Breast epithelium (tissue), 4 donors: ENCODE measurements at regions not wholly inside any gene's neighbourhood (a gene's known extent, or its start where the extent isn't known, plus 50 kb on each side); places are given as distances from the start of the nearest gene placed in this dataset.

Experiments
- DNase-seq, 2 donors: peaks; one replicate each; pipeline ENCODE4 v3.0.0-alpha.2; 2019; ENCODE audit warnings: low spot score in 2 of 2
- H3K27ac ChIP-seq, 2 donors: fragments of 200-600 bp; sonication (generic) in 1 of 2; one replicate each; pipeline ENCODE4 v1.5.1; 2016 to 2019; ENCODE audit warnings: mild to moderate bottlenecking in 1 of 2
- H3K27me3 ChIP-seq, 2 donors: fragments of 200-600 bp; sonication (generic) in 1 of 2; one replicate each; pipeline versions ENCODE4 v1.5.1 to v1.6.0; 2017 to 2019; ENCODE audit warnings: control low read depth in 1 of 2, mild to moderate bottlenecking in 1 of 2
- H3K36me3 ChIP-seq: fragments of 200-600 bp; one replicate; pipeline ENCODE4 v1.5.1; 2019
- H3K4me1 ChIP-seq, 2 donors: fragments of 200-600 bp; sonication (generic); one replicate each; pipeline ENCODE4 v1.5.1; 2016 to 2019; ENCODE audit warnings: control low read depth in 1 of 2
- H3K4me3 ChIP-seq, 3 donors: fragments of 200-600 bp; sonication (generic); 1 replicate in 2 of 3; 2 replicates in 1 of 3; pipeline ENCODE4 v1.5.1; 2016 to 2019; ENCODE audit warnings: mild to moderate bottlenecking in 3 of 3, moderate library complexity in 2 of 3
- H3K9me3 ChIP-seq, 2 donors: fragments of 200-600 bp; sonication (generic) in 1 of 2; one replicate each; pipeline ENCODE4 v1.5.1; 2016 to 2019; ENCODE audit warnings: control low read depth in 1 of 2
- POLR2A ChIP-seq: fragments of 450-650 bp; IDR thresholded peaks from one replicate; pipeline ENCODE4 v1.6.1; 2016; ENCODE audit warnings: antibody characterized with exemption, mild to moderate bottlenecking, moderate library complexity
- POLR2AphosphoS5 ChIP-seq, 3 donors: sonication (generic); formaldehyde crosslinking; IDR thresholded peaks; one replicate each; pipeline ENCODE4 v1.6.1; 2017; ENCODE audit warnings: antibody characterized with exemption in 3 of 3
- intact Hi-C: fragments of 100-400 bp; cut with DNase I; formaldehyde crosslinking; loops from one replicate; pipeline ENCODE4 v1.15.1; 2023; ENCODE audit warnings: low total_unique reads
- TF ChIP-seq, protein P1 (sequence below), 3 donors: fragments of 450-650 bp; IDR thresholded peaks; one replicate each; pipeline ENCODE4 v1.5.1; 2016 to 2017; ENCODE audit warnings: antibody characterized with exemption in 3 of 3, mild to moderate bottlenecking in 3 of 3, moderate library complexity in 3 of 3

DNA sequence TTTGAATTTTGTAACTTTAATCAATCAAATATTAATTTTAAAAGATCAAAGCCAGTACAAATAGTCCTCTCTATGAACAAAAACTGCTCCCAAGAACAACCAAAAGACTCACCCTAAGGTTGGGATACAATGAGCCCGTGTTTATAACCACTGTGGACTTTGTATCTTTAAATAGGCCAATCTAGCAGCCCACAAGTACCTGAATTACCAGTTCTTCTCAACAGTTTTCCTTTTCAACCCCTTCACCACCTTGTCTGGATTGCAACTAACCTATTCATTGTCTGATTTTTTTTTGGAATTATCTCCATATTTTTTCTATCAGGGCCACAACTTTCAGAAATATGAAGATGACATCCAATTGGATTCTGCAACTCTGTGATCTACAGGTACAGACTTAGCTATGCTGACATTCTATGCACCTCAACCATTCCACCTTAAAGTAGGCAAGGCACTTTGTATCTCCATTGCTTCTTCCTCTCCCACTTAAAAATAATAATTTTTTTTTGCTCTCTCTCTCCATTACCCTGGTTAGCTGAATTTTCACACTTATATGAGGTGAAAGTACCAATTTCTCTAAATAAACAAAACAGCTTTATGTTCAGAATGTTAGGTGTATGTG, 81.9 kb upstream of the MAPRE2 start:
- no peaks in the 10 kb centered on the region for H3K4me1 ChIP-seq
- H3K4me3 ChIP-seq: no peak overlapping the region
- H3K9me3 ChIP-seq: no peaks in the 10 kb centered on the region
- DNase-seq: no peak
- TF ChIP-seq, protein P1, sequence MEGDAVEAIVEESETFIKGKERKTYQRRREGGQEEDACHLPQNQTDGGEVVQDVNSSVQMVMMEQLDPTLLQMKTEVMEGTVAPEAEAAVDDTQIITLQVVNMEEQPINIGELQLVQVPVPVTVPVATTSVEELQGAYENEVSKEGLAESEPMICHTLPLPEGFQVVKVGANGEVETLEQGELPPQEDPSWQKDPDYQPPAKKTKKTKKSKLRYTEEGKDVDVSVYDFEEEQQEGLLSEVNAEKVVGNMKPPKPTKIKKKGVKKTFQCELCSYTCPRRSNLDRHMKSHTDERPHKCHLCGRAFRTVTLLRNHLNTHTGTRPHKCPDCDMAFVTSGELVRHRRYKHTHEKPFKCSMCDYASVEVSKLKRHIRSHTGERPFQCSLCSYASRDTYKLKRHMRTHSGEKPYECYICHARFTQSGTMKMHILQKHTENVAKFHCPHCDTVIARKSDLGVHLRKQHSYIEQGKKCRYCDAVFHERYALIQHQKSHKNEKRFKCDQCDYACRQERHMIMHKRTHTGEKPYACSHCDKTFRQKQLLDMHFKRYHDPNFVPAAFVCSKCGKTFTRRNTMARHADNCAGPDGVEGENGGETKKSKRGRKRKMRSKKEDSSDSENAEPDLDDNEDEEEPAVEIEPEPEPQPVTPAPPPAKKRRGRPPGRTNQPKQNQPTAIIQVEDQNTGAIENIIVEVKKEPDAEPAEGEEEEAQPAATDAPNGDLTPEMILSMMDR (IDR thresholded peaks at IDR 0.05): no peak
- no peak for TF ChIP-seq POLR2A
- no peak for TF ChIP-seq POLR2AphosphoS5 (IDR thresholded peaks at IDR 0.05)
- H3K36me3 ChIP-seq: no peaks in the 10 kb centered on the region
- H3K27me3 ChIP-seq: no peaks in the 10 kb centered on the region
- no peak overlapping the region for H3K27ac ChIP-seq
- intact Hi-C loops: no loop called here

DNA sequence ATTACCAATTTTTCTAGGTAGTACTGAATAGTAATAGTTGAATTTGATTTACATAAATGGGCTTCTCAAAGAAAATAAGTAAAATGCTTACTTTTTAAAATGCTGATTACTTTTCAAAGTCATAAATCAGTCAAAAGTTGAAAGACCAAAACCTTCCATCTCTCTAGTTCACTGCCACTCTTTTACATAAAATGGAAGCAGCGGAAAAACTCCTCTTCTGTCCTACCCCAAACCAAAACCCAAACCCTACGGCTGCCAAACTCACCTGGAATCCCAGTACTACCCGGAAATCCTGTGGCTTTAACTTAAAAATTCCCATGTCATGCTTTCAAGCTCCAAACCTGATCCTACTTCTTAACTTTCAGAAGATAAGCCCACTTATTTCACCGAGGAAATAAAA, 81.2 kb upstream of the MAPRE2 start:
- no peak overlapping the region for H3K4me3 ChIP-seq
- H3K36me3 ChIP-seq: no peaks in the 10 kb centered on the region
- no peaks in the 10 kb centered on the region for H3K27me3 ChIP-seq
- no peak for DNase-seq
- TF ChIP-seq, protein P1 (IDR thresholded peaks at IDR 0.05): no peak
- TF ChIP-seq POLR2A (no peak), POLR2AphosphoS5 (IDR thresholded peaks at IDR 0.05) (no peak)
- H3K9me3 ChIP-seq: no peaks in the 10 kb centered on the region
- intact Hi-C loops: no loop called here
- H3K27ac ChIP-seq: no peak overlapping the region
- no peaks in the 10 kb centered on the region for H3K4me1 ChIP-seq

DNA sequence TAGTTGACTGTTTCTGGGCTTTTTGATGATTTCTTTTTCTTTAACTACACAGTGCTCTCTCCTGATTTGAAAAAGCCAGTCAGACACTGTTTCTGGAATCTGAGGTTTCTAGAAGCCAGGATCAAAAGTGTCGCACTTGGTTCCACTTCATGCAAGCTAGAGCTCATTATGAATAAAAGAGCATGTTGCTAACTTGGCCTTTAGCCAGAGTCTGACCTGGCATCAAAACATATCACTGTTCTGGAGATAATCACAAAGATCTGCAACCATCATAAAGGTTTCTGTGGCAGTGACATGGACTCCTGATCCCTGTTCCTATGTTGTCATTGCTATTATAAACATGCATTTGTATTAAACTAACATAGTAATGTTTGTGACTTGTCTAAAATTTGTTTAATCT, 76.1 kb upstream of the MAPRE2 start:
- Histone ChIP-seq H3K27ac (no peak overlapping the region), H3K4me1 (no peaks in the 10 kb centered on the region), H3K36me3 (no peaks in the 10 kb centered on the region), H3K4me3 (no peak overlapping the region), H3K27me3 (no peaks in the 10 kb centered on the region), H3K9me3 (no peaks in the 10 kb centered on the region)
- TF ChIP-seq POLR2A (no peak), POLR2AphosphoS5 (IDR thresholded peaks at IDR 0.05) (no peak)
- TF ChIP-seq, protein P1 (IDR thresholded peaks at IDR 0.05): no peak
- no peak for DNase-seq
- intact Hi-C loops: no loop called here

DNA sequence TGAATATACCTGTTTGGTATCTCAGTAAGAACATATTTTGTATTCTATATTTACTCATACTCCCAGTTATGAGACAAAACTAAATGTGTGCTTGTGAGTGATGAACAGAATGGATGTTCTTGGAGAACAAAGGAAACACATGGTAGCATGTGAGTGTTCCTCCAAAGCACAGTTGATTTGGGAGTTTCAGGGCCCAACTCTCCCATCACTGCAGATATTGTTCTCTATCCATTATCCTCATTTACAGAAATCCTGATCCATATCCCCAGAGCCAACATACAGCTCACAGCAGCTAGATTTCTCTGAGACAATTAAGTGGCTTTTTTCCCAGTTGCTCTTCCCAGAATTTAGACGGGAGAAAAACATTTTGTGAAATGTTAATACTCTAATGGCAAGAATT, 75.6 kb upstream of the MAPRE2 start:
- H3K4me3 ChIP-seq: no peak overlapping the region
- no peak overlapping the region for H3K27ac ChIP-seq
- no peak for DNase-seq
- no peaks in the 10 kb centered on the region for H3K36me3 ChIP-seq
- H3K9me3 ChIP-seq: no peaks in the 10 kb centered on the region
- intact Hi-C loops: no loop called here
- TF ChIP-seq, protein P1 (IDR thresholded peaks at IDR 0.05): no peak
- TF ChIP-seq POLR2A (no peak), POLR2AphosphoS5 (IDR thresholded peaks at IDR 0.05) (no peak)
- no peaks in the 10 kb centered on the region for H3K4me1 ChIP-seq
- H3K27me3 ChIP-seq: no peaks in the 10 kb centered on the region

DNA sequence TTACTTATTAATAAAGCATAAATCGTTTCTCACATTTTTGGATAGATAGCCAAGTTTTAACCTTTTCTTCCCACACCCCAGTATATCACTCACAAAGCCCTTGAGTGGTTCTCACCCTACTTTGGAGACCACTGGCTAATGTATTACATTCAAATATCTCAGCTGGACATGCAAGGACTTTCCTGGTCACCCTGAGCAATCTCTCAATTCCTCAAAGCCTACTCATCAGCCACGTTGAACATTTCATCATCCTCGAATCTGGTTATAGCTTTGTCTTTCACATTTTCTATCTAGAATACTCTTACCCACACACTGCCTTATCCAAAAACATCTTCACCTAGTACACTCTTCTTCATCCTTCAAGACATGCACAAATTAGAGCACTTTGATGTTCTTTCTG, 71.1 kb upstream of the MAPRE2 start:
- Histone ChIP-seq H3K36me3 (no peaks in the 10 kb centered on the region), H3K9me3 (peaks cover 0 to 5% of the 10 kb centered on the region in 2 donors), H3K27me3 (no peaks in the 10 kb centered on the region), H3K4me3 (no peak overlapping the region), H3K4me1 (no peaks in the 10 kb centered on the region), H3K27ac (no peak overlapping the region)
- intact Hi-C loops: no loop called here
- no peak for DNase-seq
- TF ChIP-seq POLR2AphosphoS5 (IDR thresholded peaks at IDR 0.05): no peak
- TF ChIP-seq, protein P1 (IDR thresholded peaks at IDR 0.05): no peak
- TF ChIP-seq POLR2A: no peak
